Suppressor macrophage treated with lipopolysaccharide for 4 hours (primary cell): ENCODE measurements at regions not wholly inside any gene's neighbourhood (a gene's known extent, or its start where the extent isn't known, plus 50 kb on each side); places are given as distances from the start of the nearest gene placed in this dataset.

Experiments
- DNase-seq: peaks from one replicate; pipeline ENCODE4 v3.0.0-alpha.2; 2020

GRCh38 chr5:163373436-163374084 is 63.8 kb upstream of the CCNG1 start:
- no peak for DNase-seq

GRCh38 chr5:163377982-163378381 is 59.4 kb upstream of the CCNG1 start:
- DNase-seq, result no peak

- peak; percentile 37 for DNase-seq
These were observed 57.9 kb upstream of the CCNG1 start for GRCh38 chr5:163379298-163380155.

- no peak for DNase-seq
These were observed 55.6 kb upstream of the CCNG1 start for GRCh38 chr5:163381832-163382231.

DNA sequence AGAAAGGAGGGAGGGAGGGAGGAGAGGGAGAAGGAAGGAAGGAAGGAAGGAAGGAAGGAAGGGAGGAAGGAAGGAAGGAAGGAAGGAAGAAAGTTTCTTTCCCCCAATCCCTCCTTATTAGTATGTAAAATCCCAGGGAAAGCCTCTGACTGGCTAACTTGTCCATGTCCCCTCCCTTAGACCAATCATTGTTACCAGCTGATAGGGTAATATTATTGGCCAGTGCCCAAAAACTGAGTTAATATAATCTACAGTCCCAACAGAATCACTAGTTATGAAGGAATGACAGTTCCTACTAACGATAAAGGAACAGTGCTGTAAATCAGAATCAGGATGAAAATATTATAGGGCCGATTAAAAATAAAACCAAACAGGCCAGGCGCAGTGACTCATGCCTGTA is 53.6 kb upstream of the CCNG1 start:
- DNase-seq, result no peak

GRCh38 chr5:163384669-163385068 is 52.7 kb upstream of the CCNG1 start:
- DNase-seq, result no peak

- no peak for DNase-seq
These were observed 52.1 kb upstream of the CCNG1 start for GRCh38 chr5:163385271-163385670.

GRCh38 chr5:163385824-163386223 is 51.6 kb upstream of the CCNG1 start:
- no peak for DNase-seq

DNA sequence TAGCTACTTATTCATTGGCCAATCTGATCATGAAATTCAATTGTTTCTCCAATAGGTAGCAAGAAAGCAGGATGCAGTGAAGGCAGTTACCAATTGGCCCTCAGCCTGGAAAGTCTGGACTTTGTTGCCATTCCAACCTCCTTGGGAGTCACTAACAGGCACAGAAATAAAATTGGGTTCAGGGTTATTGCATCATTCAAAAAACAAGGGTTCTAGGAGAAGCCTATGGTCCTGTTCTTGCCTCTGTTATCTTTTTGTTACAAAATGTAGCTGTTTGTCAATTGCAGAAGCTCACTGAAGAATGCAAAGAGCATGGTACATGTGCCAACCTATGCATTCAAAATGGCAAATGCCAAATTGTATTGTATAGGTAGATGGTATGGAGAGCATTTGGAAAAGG is 51.0 kb upstream of the CCNG1 start:
- DNase-seq, result no peak

GRCh38 chr5:163387589-163388343 is 49.6 kb upstream of the CCNG1 start:
- no peak for DNase-seq
